Iris pigment epithelial cell (primary cell): ENCODE measurements at regions not wholly inside any gene's neighbourhood (a gene's known extent, or its start where the extent isn't known, plus 50 kb on each side); places are given as distances from the start of the nearest gene placed in this dataset.

Experiments
- DNase-seq: peaks from one replicate; pipeline ENCODE4 v3.0.0-alpha.2; 2011; ENCODE audit warnings: low read depth

GRCh38 chr21:26739189-26739588 is 106.0 kb downstream of the ADAMTS1 start:
- peak; percentile 78 for DNase-seq

GRCh38 chr21:26736449-26736848 is 108.8 kb downstream of the ADAMTS1 start:
- DNase-seq: no peak

- DNase-seq: peak; percentile 57
Measured at GRCh38 chr21:26732432-26733221, 112.6 kb downstream of the ADAMTS1 start.

- DNase-seq: no peak
Measured at GRCh38 chr21:26719750-26720149, 125.5 kb downstream of the ADAMTS1 start.

- DNase-seq: peak; percentile 28
Measured at GRCh38 chr21:26717146-26717739, 128.0 kb downstream of the ADAMTS1 start.

GRCh38 chr21:26715878-26716506 is 129.2 kb downstream of the ADAMTS1 start:
- DNase-seq: peak; percentile 49

- DNase-seq: no peak
Measured at GRCh38 chr21:26715116-26715515, 130.1 kb downstream of the ADAMTS1 start.

GRCh38 chr21:26710155-26710554 is 135.1 kb downstream of the ADAMTS1 start:
- no peak for DNase-seq

GRCh38 chr21:26709090-26709489 is 136.0 kb upstream of the CYYR1 start:
- peak; percentile 11 for DNase-seq

GRCh38 chr21:26708223-26708800 is 135.2 kb upstream of the CYYR1 start:
- DNase-seq: no peak

GRCh38 chr21:26707246-26707645 is 134.2 kb upstream of the CYYR1 start:
- no peak for DNase-seq

GRCh38 chr21:26698416-26698815 is 125.3 kb upstream of the CYYR1 start:
- DNase-seq: no peak

- no peak for DNase-seq
Measured at GRCh38 chr21:26691416-26691815, 118.3 kb upstream of the CYYR1 start.

- DNase-seq: no peak
Measured at GRCh38 chr21:26686705-26687104, 113.6 kb upstream of the CYYR1 start.

- peak; percentile 21 for DNase-seq
Measured at GRCh38 chr21:26686278-26686677, 113.2 kb upstream of the CYYR1 start.

- DNase-seq: no peak
Measured at GRCh38 chr21:26684889-26685288, 111.8 kb upstream of the CYYR1 start.

- DNase-seq: no peak
Measured at GRCh38 chr21:26683996-26684395, 110.9 kb upstream of the CYYR1 start.

GRCh38 chr21:26679284-26679683 is 106.2 kb upstream of the CYYR1 start:
- DNase-seq: no peak

GRCh38 chr21:26674323-26674722 is 101.2 kb upstream of the CYYR1 start:
- no peak for DNase-seq

- DNase-seq: no peak
Measured at GRCh38 chr21:26669215-26669764, 96.2 kb upstream of the CYYR1 start.

GRCh38 chr21:26659757-26660156 is 86.7 kb upstream of the CYYR1 start:
- DNase-seq: no peak

GRCh38 chr21:26659182-26659581 is 86.1 kb upstream of the CYYR1 start:
- peak; percentile 1 for DNase-seq

- no peak for DNase-seq
Measured at GRCh38 chr21:26655460-26655859, 82.4 kb upstream of the CYYR1 start.
